ENCODE measurements at regions not wholly inside any gene's neighbourhood (a gene's known extent, or its start where the extent isn't known, plus 50 kb on each side); places are given as distances from the start of the nearest gene placed in this dataset.
"Not testable (repeated sequence)": the region's sequence is repeated elsewhere in the genome, so short reads cannot be mapped to it uniquely, and the experiment has no call there.

- DNase-seq: no peak
These were observed 1015.6 kb downstream of the PCDH19 start for GRCh38 chrX:99394456-99394855.

DNA sequence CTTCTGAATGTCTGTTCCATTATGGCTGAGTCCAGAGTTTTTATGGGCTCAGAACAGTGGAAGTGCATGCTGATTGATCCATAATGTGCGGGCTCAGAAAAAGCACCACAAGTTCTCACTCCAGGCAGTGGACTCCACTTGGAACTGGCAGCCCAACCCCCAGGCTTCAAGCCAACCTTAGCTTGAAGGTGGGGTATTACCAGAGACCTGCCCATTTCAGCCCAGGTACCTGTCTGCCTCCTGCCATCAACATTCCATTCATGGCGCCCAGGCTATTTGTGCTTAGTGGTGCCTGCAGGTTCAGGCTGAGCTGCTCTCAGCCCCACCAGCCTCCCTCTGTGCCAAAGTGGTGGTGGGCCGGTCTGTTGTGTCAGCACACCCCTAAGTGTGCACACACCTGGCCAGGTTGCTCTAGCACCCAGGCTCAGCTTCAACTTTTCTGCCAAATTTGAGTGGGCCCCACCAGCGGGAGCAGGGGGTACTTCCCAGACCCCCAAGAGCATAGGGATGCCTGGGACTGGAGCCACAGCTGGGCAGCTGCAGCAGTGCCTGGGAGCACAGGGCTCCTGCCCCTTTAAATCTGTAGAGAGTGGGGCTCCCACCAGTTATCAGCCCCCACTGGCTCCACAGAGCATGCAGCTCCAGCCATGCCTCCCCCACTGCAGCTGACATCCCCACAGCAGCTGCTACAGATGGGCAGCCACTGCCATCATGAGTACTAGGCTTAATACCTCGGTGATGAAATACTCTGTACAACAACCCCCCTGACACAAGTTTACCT is 1025.3 kb downstream of the PCDH19 start:
- no peak for DNase-seq

- DNase-seq: no peak
These were observed 1026.3 kb downstream of the PCDH19 start for GRCh38 chrX:99383786-99384185.

DNA sequence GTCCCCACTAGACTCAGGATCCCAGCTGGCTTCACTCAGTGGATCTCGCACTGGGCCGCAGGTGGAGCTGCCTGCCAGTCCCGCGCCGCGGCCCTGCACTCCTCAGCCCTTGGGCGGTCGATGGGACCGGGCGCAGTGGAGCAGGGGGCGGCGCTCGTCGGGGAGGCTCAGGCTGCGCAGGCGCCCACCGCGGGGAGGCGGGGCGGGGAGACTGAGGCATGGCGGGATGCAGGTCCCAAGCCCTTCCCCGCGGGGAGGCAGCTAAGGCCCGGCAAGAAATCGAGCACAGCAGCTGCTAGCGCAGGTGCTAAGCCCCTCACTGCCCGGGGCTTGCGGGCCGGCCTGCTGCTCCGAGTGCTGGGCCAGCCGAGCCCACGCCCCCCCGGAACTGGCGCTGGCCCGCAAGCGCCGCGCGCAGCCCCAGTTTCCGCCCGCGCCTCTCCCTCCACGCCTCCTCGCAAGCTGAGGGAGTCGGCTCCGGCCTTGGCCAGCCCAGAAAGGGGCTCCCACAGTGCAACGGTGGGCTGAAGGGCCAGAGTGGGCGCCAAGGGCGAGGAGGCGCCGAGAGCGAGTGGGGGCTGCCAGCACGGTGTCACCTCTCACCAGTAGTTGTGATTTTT is 1038.0 kb downstream of the PCDH19 start:
- no peak for DNase-seq

DNA sequence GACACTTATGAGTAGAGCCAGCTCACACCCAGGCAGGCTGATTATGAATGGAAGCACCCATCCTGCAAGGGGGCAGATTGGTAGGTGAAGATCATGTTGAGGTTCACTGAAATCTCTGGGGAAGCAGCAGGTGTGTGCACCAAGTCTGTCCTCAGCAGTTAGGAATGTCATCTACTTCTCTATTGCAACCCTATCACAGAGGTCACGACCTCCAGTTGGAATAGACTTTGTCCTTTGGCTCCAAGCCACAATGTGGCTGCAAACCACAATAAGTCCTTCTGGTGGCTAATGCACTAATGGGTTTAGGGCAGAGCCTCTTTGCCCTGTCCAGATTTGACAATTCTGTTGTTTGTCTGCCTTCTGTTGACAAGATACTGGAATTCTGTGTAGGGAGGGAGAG is 1056.7 kb downstream of the PCDH19 start:
- no peak for DNase-seq

DNA sequence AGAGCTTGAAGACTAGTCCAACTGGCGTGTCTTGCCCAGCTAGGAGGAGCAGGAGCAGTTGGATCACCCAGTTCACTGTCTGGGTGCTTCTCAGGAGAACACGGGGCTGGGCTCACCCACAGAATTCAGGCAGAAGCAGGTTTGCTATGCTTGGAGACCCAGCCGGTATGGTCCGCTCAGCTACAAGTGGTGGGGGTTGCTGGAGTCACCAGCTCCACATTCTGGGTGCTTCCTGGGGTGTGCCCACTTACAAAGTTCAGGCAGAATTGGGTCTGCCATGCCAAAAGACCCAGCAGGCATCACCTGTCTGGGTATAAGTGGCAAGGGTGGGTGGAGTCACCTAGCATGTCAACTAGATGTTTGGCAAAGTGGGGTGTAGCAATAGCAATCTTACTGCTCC is 1061.8 kb downstream of the PCDH19 start:
- no peak for DNase-seq

GRCh38 chrX:99308302-99308701 is 1101.8 kb downstream of the PCDH19 start:
- no peak for DNase-seq

DNA sequence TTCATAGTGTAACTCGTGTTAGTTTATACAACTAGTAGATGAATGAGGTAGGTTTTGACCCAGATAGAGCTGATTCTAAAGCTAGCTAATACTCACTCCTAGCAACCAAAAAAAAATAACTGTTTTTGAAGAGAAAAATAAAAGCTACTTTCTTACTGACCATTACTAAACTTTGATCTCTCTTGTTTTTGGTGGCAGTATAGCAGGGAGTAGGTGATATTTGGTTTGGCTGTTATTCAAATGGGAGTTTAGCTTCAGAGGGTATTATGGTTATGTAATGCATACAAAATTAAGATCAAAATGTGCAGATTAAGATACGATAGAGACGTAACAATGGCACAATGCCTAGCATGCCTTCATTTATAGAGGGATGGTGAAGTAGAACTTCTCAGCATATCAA is 1104.5 kb downstream of the PCDH19 start:
- no peak for DNase-seq

DNA sequence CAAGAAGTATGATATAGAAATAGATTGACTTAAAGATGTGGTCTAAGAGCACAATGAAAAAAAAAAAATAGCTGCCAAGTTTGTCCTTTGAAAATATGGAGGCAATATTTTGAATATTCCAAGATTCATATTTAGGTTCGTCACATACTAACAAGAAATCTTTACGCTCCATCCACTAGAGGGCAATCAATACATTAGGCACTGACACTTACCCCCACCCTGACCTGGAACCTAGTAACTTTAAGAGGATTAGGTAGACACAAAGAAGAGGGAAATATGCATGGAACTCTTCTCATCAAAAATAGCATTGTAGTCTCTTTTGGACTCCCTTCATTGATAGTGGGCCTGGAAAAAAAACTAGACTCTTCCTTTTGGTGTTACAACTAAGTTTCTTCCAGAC is 1108.1 kb downstream of the PCDH19 start:
- no peak for DNase-seq

DNA sequence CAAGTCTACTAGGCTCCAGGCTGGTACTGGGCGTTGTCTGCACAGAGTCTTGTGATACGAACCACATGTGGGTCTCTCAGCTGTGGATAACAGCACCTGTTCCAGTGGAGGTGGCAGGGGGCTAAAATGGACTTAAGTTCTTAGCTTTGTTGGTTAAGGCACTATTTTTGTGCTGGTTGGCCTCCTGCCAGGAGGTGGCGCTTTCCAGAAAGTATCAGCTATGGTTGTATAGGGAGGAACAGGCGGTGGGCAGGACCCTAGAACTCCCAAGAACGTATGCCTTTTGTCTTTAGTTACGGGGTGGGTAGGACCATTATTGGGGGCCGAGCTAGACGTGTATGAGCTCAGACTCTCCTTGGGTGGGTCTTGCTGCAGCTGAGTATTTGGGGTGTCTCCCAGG is 1138.4 kb downstream of the PCDH19 start:
- no peak for DNase-seq

DNA sequence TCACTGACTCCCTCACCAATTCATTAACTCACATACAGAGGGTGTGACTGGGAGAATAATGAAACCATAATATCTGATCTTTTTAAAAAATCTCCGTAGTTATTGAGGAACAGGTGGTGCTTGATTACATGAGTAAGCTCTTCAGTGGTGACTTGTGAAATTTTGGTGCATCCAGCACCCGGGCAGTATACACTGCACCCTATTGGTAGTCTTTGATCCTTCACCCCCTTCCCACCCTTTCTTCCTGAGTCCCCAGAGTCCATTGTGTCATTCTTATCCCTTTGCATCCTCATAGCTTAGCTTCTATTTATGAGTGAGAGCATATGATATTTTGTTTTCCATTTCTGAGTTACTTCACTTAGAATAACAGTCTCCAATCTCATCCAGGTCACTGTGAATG is 1143.8 kb downstream of the PCDH19 start:
- no peak for DNase-seq

DNA sequence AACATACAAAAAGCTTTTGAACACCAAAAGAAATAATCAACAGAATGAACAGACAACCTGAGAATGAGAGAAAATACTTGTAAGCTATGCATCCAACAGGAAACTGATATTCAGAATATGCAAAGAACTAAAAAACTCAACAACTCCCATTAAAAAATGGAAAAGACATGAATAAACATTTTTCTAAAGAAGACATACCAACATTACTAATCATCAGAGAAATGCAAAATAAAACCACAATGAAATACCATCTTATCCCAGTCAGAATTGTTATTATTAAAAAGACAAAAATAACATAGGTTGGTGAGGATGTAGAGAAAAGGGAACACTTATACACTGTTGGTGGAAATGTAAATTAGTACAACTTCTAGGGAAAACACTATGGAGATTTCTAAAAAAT is 1161.9 kb downstream of the PCDH19 start:
- DNase-seq: no peak

GRCh38 chrX:99242001-99242400 is 1168.1 kb downstream of the PCDH19 start:
- peak; percentile 83 for DNase-seq

GRCh38 chrX:99234384-99234783 is 1175.7 kb downstream of the PCDH19 start:
- DNase-seq: not testable (repeated sequence)

- no peak for DNase-seq
These were observed 1217.7 kb downstream of the PCDH19 start for GRCh38 chrX:99192421-99192820.

DNA sequence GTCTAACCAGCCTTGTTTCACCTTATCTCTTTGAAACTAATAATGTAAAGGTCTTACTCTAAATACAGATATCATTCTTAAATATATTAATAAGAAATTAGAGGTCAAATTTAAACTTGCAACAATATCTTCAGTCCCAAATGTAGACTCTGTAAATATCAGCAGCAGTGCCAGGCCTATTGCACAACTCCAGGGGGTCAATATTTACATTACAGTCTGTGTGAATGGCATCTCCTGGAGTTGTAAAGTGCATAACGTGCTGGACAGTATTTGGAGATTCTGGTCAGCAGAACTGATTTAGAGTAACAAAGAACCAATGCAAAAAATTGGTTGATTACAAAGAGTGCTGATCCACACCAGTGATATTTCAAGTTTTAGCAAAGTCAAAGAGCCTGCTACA is 1225.9 kb downstream of the PCDH19 start:
- DNase-seq: no peak

DNA sequence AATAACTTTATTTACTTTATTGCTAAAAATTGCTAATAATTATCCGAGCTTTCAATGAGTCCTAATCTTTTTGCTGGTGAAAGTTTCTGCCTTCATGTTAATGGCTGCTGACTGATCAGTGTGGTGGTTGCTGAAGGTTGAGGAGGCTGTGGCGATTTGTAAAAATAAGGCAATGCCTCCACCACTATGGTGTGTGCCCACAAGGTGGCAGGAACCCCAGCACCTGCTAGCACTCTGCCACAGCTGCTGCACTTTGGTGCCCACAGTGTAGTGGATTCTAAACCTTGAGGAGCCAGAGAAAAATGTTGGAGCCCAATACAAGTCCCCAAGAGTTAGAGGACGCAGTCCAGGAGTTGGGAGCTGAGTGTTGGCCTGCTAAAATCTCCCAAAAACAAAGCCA is 1237.1 kb downstream of the PCDH19 start:
- no peak for DNase-seq

DNA sequence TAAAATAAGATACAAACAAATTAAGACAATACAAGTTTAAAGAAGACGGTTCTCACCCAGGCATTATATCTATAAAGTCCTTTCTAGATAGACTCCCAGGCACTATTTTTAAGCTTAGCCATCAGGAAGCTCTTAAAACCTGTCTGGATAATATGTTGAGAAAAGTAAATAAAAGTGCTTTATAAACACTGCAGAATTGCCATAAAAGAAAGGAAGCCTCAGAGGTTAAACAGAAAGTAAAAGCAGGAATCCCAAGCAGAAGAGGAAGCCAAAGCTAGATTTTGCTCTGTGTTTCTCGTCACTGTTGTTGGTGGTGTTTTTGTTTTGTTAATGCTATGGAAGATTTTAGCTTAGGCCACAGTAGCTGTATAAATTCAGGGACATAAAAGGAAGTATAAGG is 1267.3 kb downstream of the PCDH19 start:
- no peak for DNase-seq

DNA sequence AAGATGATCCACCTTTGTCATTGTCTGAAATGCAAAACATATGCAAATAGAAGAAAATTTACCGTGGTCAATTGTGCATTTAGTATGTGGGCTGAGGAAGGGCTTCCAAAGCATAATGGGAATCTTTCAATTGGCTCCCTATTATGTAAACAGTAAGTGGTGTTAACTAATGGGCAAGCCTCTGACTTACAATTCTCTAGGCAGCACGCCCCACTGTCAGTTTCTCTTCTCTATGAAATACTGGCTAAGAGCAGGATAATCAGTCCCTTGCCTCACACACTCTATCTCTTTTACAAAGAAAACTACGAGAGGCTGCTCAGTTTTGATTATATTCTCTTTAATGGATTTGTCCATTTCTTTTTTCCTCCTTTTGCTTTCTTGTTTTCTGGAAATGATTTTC is 1272.6 kb downstream of the PCDH19 start:
- DNase-seq: no peak

GRCh38 chrX:99117011-99117410 is 1293.1 kb downstream of the PCDH19 start:
- DNase-seq: no peak

- DNase-seq: peak; percentile 60
These were observed 1314.0 kb downstream of the PCDH19 start for GRCh38 chrX:99095965-99096635.

GRCh38 chrX:99091459-99091858 is 1318.6 kb downstream of the PCDH19 start:
- no peak for DNase-seq

- DNase-seq: peak; percentile 87
These were observed 1331.8 kb downstream of the PCDH19 start for GRCh38 chrX:99078301-99078700.

DNA sequence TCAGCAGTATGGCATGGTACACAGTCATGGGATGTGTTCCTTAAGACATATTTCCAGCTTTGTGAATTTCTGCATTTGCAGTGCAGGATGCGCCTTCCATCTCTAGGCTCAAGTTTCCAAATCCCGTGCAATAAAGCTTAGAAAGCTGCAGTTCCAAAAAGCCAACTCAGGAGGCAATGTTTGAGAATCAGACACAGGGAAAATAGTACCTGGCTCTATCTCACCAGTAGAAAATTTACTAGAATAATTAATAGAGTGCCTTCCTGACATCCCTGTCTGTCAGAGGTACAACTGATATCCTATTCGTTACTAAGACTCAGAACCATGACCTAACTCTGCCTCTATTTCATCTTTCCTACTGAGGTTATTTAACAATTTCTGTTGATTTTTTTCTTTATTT is 1333.0 kb downstream of the PCDH19 start:
- no peak for DNase-seq

Measured in islet precursor cell (in vitro differentiated cells).